NB4 (cell line): ENCODE measurements at regions not wholly inside any gene's neighbourhood (a gene's known extent, or its start where the extent isn't known, plus 50 kb on each side); places are given as distances from the start of the nearest gene placed in this dataset.

ENCODE experiments used
- DNase-seq: peaks from one replicate; pipeline ENCODE4 v3.0.0; 2010; ENCODE audit warnings: low read depth
- H3K4me3 ChIP-seq: one replicate; pipeline ENCODE4 v1.5.1; 2011; ENCODE audit warnings: mild to moderate bottlenecking, low read depth, low read length, moderate library complexity
- CTCF ChIP-seq: IDR thresholded peaks from one replicate; pipeline ENCODE4 v1.5.1; 2012; ENCODE audit warnings: low read depth, low read length
- MAX ChIP-seq: IDR thresholded peaks from 2 replicates; pipeline ENCODE4 v1.6.1; 2011; ENCODE audit warnings: low read depth, low read length
- MYC ChIP-seq: IDR thresholded peaks from 2 replicates; pipeline ENCODE4 v1.6.1; 2011; ENCODE audit warnings: low read depth, low read length
- POLR2A ChIP-seq: IDR thresholded peaks from 2 replicates; pipeline ENCODE4 v1.6.1; 2011; ENCODE audit warnings: mild to moderate bottlenecking; ENCODE audit not compliant: insufficient read length; ENCODE audit errors: extremely low read depth

GRCh38 chr2:18373664-18374063 lies 186.8 kb downstream of the RDH14 start:
- no peak for DNase-seq
- no peak overlapping the region for H3K4me3 ChIP-seq
- no peak for TF ChIP-seq MYC
- no peak for TF ChIP-seq MAX
- TF ChIP-seq POLR2A, result no peak
- TF ChIP-seq CTCF, result no peak

- no peak overlapping the region for H3K4me3 ChIP-seq
- no peak for DNase-seq
- no peak for TF ChIP-seq MAX
- no peak for TF ChIP-seq MYC
- TF ChIP-seq POLR2A, result no peak
- no peak for TF ChIP-seq CTCF
These were observed 187.4 kb downstream of the RDH14 start for GRCh38 chr2:18373081-18373480.

GRCh38 chr2:18372641-18373040 lies 187.8 kb downstream of the RDH14 start:
- DNase-seq, result no peak
- TF ChIP-seq CTCF, result no peak
- no peak for TF ChIP-seq MAX
- no peak for TF ChIP-seq MYC
- no peak for TF ChIP-seq POLR2A
- no peak overlapping the region for H3K4me3 ChIP-seq

- no peak for TF ChIP-seq POLR2A
- TF ChIP-seq CTCF, result no peak
- TF ChIP-seq MYC, result no peak
- TF ChIP-seq MAX, result no peak
- no peak overlapping the region for H3K4me3 ChIP-seq
- no peak for DNase-seq
These were observed 190.7 kb downstream of the RDH14 start for GRCh38 chr2:18369760-18370159.

- H3K4me3 ChIP-seq, result no peak overlapping the region
- TF ChIP-seq POLR2A (no peak), CTCF (no peak)
- DNase-seq, result no peak
These were observed 192.4 kb downstream of the RDH14 start for GRCh38 chr2:18368008-18368407.

- no peak for DNase-seq
- TF ChIP-seq CTCF, result no peak
- no peak for TF ChIP-seq POLR2A
- no peak for TF ChIP-seq MYC
- no peak for TF ChIP-seq MAX
- no peak overlapping the region for H3K4me3 ChIP-seq
These were observed 195.1 kb downstream of the RDH14 start for GRCh38 chr2:18365342-18365741.
